CD4-positive, alpha-beta T cell treated with Interleukin-12 subunit alpha and Interleukin-12 subunit beta, for 1 hour (primary cell): ENCODE measurements at regions not wholly inside any gene's neighbourhood (a gene's known extent, or its start where the extent isn't known, plus 50 kb on each side); places are given as distances from the start of the nearest gene placed in this dataset.
A peak's percentile ranks its signal among the peaks of the same experiment; 100 is the strongest.
"Not testable (repeated sequence)": the region's sequence is repeated elsewhere in the genome, so short reads cannot be mapped to it uniquely, and the experiment has no call there.

Experiments used
- DNase-seq: peaks from one replicate; pipeline ENCODE4 v3.0.0-alpha.2; 2020

- DNase-seq: peak; percentile 72
These were observed 270.5 kb upstream of the MKLN1 start for GRCh38 chr7:131057015-131057793.

DNA sequence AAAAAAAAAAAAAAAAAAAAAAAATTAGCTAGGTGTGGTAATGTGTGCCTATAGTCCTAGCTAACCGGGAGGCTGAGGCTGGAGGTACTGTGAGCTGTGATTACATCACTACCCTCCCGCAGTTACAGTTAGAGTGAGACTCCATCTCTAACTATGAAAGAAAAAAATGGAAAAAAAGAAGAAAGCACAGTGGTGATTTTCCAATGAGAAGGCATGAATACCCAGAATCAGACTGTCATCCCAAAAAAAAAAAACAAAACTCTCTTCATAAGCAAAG is 269.9 kb upstream of the MKLN1 start:
- DNase-seq: peak; percentile 65

GRCh38 chr7:131058561-131059288 is 269.0 kb upstream of the MKLN1 start:
- DNase-seq: not testable (repeated sequence)

DNA sequence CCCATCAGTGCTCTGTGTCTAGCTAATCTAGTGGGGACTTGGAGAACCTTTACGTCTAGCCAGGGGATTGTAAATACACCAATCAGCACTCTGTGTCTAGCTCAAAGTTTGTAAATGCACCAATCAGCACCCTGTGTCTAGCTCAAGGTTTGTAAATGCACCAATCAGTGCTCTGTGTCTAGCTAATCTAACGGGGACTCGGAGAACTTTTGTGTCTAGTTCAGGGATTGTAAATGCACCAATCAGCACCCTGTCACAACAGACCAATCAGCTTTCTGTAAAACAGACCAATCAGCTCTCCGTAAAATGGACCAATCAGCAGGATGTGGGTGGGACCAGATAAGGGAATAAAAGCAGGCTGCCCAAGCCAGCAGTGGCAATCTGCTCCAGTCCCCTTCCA is 268.3 kb upstream of the MKLN1 start:
- not testable (repeated sequence) for DNase-seq

DNA sequence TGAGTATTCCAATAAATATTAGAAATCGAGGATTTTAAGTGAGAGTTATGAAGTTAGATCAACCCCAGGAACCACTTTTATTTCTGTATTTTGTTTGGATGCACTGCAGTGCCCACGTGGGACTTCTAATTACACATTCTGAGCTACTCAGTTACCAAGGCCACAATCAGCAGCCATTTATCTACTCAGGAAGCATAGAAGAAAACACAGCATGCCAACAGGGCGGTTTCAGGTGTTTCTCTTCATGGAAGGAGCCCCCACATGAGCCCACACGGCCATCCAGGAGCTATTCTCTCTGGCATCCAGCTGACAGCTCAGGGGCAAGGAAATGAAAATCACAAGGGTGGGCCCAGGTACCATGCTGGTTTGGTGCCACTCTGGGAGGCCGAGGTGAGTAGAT is 266.5 kb upstream of the MKLN1 start:
- DNase-seq: peak; percentile 55

DNA sequence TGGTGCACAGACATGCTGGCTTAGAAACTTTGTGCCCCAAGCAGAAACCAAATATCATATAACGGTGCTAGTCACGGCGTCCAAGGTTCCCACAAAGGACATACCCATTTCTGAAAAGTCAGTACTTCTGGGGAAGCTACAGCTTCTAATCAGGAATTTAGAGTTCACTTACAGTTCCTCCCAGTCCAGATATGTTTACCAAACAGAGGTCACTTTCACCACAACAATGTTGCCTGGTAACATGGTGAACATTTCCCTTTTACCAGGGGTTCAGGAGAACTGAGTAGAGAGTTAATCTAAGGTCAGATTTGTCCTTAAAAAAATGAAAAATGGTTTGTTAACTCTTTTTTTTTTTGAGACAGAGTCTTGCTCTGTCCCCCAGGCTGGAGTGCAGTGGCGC is 265.9 kb upstream of the MKLN1 start:
- DNase-seq: no peak

GRCh38 chr7:131066635-131067034 is 261.0 kb upstream of the MKLN1 start:
- no peak for DNase-seq

- DNase-seq: no peak
These were observed 260.5 kb upstream of the MKLN1 start for GRCh38 chr7:131067220-131067619.

DNA sequence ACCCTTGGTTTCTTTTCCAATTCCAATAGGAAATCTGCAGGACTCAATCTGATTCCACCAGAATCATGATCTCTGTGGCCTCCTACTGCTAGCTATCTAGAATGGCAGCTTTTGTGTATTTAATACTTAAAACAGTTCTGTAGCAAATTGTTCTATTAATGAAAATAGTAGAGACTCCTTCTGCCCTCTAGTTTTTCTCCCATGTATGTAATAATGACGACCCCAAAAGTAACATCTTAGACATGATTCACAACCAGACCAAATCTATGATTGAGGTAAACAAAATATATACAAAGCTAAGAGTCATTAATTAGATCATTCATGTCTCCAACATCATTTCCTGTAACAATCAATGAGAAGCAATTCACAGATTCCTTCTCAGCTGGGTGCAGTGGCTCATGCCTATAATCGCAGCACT is 259.1 kb upstream of the MKLN1 start:
- DNase-seq: no peak

- no peak for DNase-seq
These were observed 255.7 kb upstream of the MKLN1 start for GRCh38 chr7:131071786-131072504.

DNA sequence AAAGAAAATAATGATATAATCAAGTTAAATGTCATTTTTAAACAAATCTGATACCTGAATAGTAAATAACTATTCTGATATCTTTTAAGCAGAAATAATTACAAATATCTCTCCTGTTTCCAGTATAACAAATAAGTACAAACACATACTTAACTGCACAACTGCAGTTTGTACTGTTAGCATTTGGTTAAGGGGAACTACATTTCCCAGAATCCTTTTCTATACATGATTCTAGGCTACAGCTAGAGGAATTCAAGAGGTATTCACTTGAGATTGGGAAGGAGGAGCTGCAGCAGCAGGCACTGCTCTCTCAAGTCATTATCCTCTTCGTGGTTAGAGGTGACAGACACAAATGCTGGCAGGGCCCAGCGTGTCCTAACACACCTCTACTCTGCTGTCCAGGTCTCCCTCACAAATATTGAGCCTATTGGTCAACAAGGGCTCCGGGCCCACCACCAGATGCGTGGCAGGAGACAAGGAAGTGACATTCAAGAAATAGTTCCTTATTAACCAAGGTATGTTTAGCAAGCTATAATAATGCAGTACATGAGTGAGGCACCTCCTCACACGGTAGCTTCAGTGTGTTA is 255.1 kb upstream of the MKLN1 start:
- DNase-seq: peak; percentile 44

DNA sequence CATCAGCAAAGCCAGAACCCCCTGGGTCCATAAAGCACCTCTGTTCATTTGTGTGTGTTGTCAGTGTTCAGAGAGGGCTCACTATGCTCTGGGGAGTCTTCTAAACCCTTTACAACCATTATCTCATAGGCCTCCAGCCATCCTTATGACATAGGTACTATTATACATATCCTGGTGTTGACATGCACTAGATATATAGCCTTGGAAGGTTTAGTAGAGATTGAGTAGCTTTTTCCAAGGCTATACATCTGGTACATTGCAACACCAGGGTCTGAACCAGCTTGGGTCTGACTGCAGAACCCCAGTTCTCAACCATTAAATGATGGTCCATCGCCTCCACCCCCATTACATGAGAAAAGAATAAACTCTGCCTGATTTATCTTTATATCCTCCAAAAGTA is 253.6 kb upstream of the MKLN1 start:
- DNase-seq: no peak

GRCh38 chr7:131074585-131074984 is 253.1 kb upstream of the MKLN1 start:
- no peak for DNase-seq

GRCh38 chr7:131075406-131075805 is 252.3 kb upstream of the MKLN1 start:
- DNase-seq: no peak

DNA sequence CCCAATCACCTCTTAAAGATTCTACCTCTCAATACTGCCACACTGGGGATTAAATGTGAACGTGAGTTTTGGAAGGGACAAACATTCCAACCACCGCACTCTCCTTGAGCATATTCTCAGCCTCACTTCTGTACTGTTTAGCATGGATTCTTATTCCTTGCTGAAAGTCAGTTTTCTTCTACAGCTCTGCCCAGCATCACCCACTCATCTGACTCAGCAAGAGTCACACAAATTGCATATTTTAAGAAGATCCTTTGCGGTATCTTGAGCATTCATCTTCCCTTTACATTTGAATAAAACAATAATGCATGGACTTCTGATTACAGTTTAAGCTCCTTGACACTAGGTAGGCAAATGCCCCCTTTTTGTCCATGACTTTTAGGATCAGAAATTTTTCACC is 251.6 kb upstream of the MKLN1 start:
- no peak for DNase-seq

DNA sequence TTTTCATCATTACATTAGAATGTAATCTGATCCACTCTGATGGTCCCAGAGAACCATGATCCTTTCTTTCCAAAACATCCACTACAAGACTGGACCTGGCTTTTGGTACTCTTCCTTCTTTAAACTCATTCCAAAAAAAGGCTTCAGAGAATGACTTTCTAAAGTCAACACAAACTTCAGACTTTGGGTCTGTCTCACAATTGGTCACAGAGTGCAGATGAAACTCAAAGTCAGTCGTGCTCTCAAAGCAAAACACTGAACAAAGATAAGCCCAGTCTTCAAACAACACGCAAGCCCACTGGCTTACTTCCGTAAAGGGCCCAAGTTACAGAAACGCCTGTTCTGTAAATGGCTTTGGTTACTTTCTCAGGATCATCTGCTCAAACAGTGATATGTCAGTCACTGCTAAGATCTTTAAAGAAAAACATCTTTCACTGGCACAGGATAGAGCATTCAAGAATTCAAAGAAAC is 250.9 kb upstream of the MKLN1 start:
- DNase-seq: no peak

- DNase-seq: no peak
These were observed 249.9 kb upstream of the MKLN1 start for GRCh38 chr7:131077735-131078134.

- no peak for DNase-seq
These were observed 246.9 kb upstream of the MKLN1 start for GRCh38 chr7:131080754-131081153.

DNA sequence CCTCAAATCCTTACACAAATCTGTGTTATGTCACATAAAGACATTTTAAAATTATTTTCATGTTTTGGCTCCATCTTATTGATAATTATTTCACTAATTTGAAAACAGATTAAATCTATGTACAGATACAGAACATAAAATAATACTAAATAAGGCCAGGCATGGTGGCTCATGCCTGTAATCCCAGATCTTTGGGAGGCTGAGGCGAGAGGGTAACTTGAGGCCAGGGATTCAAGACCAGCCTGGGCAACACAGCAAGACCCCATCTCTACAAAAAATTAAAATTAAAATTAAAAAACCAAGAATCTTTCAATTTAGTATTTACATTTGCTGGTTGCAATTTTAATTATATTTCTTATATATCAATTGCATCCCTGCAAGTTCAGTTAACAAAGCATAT is 246.4 kb upstream of the MKLN1 start:
- DNase-seq: no peak

GRCh38 chr7:131083781-131084180 is 243.9 kb upstream of the MKLN1 start:
- DNase-seq: no peak

- not testable (repeated sequence) for DNase-seq
These were observed 243.3 kb upstream of the MKLN1 start for GRCh38 chr7:131084336-131084735.

DNA sequence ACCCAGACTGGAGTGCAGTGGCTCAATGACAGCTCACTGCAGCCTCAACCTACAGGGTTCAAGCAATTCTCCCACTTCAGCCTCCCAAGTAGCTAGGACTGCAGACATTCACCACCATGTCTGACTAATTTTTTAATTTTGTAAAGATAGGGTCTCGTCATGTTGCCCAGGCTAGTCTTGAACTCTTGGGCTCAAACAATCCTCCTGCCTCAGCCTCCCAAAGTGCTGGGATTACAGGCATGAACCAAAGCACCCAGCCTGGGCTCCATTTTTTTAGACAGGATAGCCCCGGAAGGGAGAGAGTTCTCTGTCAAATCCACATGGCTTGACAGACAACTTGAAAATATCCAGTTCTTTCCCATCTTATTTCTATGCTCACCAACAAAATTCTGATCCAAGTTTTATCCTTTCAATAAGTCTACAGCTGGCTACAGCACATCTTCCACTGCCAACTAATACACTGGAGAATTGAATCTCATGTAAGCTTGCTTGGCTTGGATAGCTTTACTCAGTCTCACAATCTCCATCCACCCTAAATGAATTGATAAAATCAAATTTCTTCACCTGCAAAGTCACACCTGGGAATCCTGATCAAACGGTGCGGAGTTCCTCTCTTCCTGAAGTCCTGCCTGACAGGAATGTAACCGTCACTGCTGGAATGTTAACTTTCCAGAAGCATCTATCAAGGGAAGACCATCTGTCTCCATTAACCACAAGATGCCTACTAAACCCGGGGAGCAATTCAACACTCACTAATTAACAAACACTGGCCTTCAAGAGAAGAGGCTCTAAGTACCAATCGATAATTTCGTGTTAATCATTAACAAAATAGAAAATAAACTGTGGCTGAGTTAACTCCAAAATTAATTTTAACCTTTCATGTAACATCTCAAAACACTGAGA is 239.7 kb upstream of the MKLN1 start:
- no peak for DNase-seq
